GM12878 (cell line): ENCODE measurements at regions not wholly inside any gene's neighbourhood (a gene's known extent, or its start where the extent isn't known, plus 50 kb on each side); places are given as distances from the start of the nearest gene placed in this dataset.

ENCODE experiments used
- CREB1 ChIP-seq: IDR thresholded peaks from 2 replicates; pipeline ENCODE4 v1.6.1; 2012; ENCODE audit warnings: low read depth, mild to moderate bottlenecking, inconsistent platforms
- CREM ChIP-seq: IDR thresholded peaks from 2 replicates; pipeline ENCODE4 v1.6.1; 2014; ENCODE audit warnings: antibody characterized with exemption, low read depth
- GABPA ChIP-seq: IDR thresholded peaks from 2 replicates; pipeline ENCODE4 v1.6.1; 2014; ENCODE audit warnings: antibody characterized with exemption, low read depth, mild to moderate bottlenecking, inconsistent platforms
- RAD51 ChIP-seq: fragments of 450-650 bp; IDR thresholded peaks from 2 replicates; pipeline ENCODE4 v1.6.1; 2016; ENCODE audit warnings: moderate library complexity, mild to moderate bottlenecking, inconsistent platforms
- TCF7 ChIP-seq: IDR thresholded peaks from 2 replicates; pipeline ENCODE4 v1.6.1; 2014; ENCODE audit warnings: antibody characterized with exemption, borderline replicate concordance
- WRNIP1 ChIP-seq: IDR thresholded peaks from 2 replicates; pipeline ENCODE4 v1.6.1; 2011; ENCODE audit warnings: low read depth, low read length, improper control_type of control experiment, borderline replicate concordance
- ZNF592 ChIP-seq: fragments of 450-650 bp; IDR thresholded peaks from 2 replicates; pipeline ENCODE4 v1.6.1; 2017; ENCODE audit warnings: mild to moderate bottlenecking, moderate library complexity
- ZNF622 ChIP-seq: fragments of 450-650 bp; IDR thresholded peaks from 2 replicates; pipeline ENCODE4 v1.6.1; 2017; ENCODE audit warnings: mild to moderate bottlenecking, inconsistent platforms
- TF ChIP-seq, protein P1 (sequence below): fragments of 450-650 bp; formaldehyde crosslinking; IDR thresholded peaks from 2 replicates; pipeline ENCODE4 v1.5.0; 2022; ENCODE audit warnings: mild to moderate bottlenecking, missing genetic modification characterization

DNA sequence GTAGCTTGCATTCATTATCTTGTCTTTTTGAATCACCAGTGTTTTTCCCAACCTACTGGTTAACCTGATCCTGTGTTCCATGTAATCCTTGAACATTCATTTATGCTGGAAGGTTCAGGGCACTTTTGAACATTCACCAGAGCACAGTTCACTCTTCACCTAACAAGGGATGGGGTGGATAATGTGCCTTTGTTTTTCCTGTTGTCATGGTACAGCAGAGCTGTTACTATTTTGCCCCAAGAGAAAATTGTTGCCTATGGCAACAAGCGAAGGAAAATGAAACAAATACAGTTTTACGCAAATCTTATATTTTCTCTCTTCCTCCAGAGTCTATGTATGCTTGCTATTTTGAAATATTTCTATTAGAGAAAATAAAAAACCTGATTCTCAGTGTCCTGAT lies 60.3 kb upstream of the RIOK2 start (continued):
- TF ChIP-seq ZNF592 (no peak), TCF7 (no peak), CREM (no peak), WRNIP1 (no peak), CREB1 (no peak), ZNF622 (no peak), GABPA (no peak), RAD51 (no peak)
- TF ChIP-seq, protein P1, sequence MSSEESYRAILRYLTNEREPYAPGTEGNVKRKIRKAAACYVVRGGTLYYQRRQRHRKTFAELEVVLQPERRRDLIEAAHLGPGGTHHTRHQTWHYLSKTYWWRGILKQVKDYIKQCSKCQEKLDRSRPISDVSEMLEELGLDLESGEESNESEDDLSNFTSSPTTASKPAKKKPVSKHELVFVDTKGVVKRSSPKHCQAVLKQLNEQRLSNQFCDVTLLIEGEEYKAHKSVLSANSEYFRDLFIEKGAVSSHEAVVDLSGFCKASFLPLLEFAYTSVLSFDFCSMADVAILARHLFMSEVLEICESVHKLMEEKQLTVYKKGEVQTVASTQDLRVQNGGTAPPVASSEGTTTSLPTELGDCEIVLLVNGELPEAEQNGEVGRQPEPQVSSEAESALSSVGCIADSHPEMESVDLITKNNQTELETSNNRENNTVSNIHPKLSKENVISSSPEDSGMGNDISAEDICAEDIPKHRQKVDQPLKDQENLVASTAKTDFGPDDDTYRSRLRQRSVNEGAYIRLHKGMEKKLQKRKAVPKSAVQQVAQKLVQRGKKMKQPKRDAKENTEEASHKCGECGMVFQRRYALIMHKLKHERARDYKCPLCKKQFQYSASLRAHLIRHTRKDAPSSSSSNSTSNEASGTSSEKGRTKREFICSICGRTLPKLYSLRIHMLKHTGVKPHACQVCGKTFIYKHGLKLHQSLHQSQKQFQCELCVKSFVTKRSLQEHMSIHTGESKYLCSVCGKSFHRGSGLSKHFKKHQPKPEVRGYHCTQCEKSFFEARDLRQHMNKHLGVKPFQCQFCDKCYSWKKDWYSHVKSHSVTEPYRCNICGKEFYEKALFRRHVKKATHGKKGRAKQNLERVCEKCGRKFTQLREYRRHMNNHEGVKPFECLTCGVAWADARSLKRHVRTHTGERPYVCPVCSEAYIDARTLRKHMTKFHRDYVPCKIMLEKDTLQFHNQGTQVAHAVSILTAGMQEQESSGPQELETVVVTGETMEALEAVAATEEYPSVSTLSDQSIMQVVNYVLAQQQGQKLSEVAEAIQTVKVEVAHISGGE (CRISPR knock-in tag), result no peak
